Transverse colon (tissue), 4 donors: ENCODE measurements at regions not wholly inside any gene's neighbourhood (a gene's known extent, or its start where the extent isn't known, plus 50 kb on each side); places are given as distances from the start of the nearest gene placed in this dataset.

Source experiments
- POLR2A ChIP-seq: fragments of 450-650 bp; IDR thresholded peaks from one replicate; pipeline ENCODE4 v1.6.1; 2016; ENCODE audit warnings: antibody characterized with exemption, mild to moderate bottlenecking, moderate library complexity
- POLR2AphosphoS5 ChIP-seq, 3 donors: sonication (generic); formaldehyde crosslinking; IDR thresholded peaks; one replicate each; pipeline ENCODE4 v1.6.1; 2016; ENCODE audit warnings: antibody characterized with exemption in 3 of 3
- TF ChIP-seq, protein P1 (sequence below), 5 experiments: fragments of 200-600 bp in 3 of 5; fragments of 450-650 bp in 2 of 5; sonication (generic) in 3 of 5; IDR thresholded peaks; 1 replicate in 2 of 5; 2 replicates in 3 of 5; pipeline ENCODE4 v1.5.1; 2016 to 2017; ENCODE audit warnings: antibody characterized with exemption in 5 of 5, inconsistent platforms in 3 of 5, mild to moderate bottlenecking in 2 of 5, moderate library complexity in 1 of 5

DNA sequence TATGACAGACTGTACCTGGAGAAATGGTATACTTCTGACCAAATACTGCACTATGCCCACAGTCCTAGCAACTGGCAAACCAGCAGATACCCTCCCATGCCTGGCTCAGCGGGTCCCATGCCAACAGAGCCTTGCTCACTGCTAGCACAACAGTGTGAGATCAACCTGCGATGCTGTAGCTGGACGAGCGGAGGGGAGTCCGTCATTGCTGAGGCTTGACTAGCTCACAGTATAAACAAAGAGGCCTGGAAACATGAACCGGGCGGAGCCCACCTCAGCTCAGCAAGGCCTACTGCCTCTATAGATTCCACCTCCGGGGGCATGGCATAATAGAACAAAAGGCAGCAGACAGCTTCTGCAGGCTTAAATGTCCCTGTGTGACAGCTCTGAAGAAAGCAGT, 93.2 kb upstream of the CAB39 start:
- TF ChIP-seq, protein P1, sequence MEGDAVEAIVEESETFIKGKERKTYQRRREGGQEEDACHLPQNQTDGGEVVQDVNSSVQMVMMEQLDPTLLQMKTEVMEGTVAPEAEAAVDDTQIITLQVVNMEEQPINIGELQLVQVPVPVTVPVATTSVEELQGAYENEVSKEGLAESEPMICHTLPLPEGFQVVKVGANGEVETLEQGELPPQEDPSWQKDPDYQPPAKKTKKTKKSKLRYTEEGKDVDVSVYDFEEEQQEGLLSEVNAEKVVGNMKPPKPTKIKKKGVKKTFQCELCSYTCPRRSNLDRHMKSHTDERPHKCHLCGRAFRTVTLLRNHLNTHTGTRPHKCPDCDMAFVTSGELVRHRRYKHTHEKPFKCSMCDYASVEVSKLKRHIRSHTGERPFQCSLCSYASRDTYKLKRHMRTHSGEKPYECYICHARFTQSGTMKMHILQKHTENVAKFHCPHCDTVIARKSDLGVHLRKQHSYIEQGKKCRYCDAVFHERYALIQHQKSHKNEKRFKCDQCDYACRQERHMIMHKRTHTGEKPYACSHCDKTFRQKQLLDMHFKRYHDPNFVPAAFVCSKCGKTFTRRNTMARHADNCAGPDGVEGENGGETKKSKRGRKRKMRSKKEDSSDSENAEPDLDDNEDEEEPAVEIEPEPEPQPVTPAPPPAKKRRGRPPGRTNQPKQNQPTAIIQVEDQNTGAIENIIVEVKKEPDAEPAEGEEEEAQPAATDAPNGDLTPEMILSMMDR (IDR thresholded peaks at IDR 0.05) = no peak
- TF ChIP-seq POLR2A (no peak), POLR2AphosphoS5 (IDR thresholded peaks at IDR 0.05) (no peak)
